Brain microvascular endothelial cell (primary cell): ENCODE measurements at regions not wholly inside any gene's neighbourhood (a gene's known extent, or its start where the extent isn't known, plus 50 kb on each side); places are given as distances from the start of the nearest gene placed in this dataset.

Experiments
- DNase-seq: peaks from one replicate; pipeline ENCODE4 v3.0.0-alpha.2; 2020
- H3K27ac ChIP-seq: fragments of 250-450 bp; sonication (Bioruptor Pico); 2 replicates; pipeline ENCODE4 v1.5.1; 2020; ENCODE audit warnings: mild to moderate bottlenecking, moderate library complexity
- H3K27me3 ChIP-seq: fragments of 250-450 bp; sonication (Bioruptor Pico); replicated peaks from 2 replicates; pipeline ENCODE4 v1.5.1; 2020; ENCODE audit warnings: mild to moderate bottlenecking
- H3K36me3 ChIP-seq: fragments of 250-450 bp; sonication (Bioruptor Pico); replicated peaks from 2 replicates; pipeline ENCODE4 v1.5.1; 2020; ENCODE audit warnings: mild to moderate bottlenecking
- H3K4me3 ChIP-seq: 2 replicates; pipeline ENCODE4 v1.5.1; 2011; ENCODE audit warnings: low read depth, mild to moderate bottlenecking, control low read depth, low read length, moderate library complexity
- CTCF ChIP-seq: IDR thresholded peaks from 2 replicates; pipeline ENCODE4 v1.5.1; 2011; ENCODE audit warnings: low read depth, mild to moderate bottlenecking, moderate library complexity, low read length, control low read depth, inconsistent platforms; ENCODE audit errors: missing control alignments
- in situ Hi-C: cut with HindIII; loops from 2 replicates; pipeline ENCODE4 v1.10.0; 2017; ENCODE audit warnings: low sequenced_read_pairs, low pct_ligation_motif_present

- H3K27me3 ChIP-seq: no peaks in the 10 kb centered on the region
- in situ Hi-C loops: no loop called here
- no peak overlapping the region for H3K4me3 ChIP-seq
- TF ChIP-seq CTCF: no peak
- H3K36me3 ChIP-seq: no peaks in the 10 kb centered on the region
- DNase-seq: no peak
- no peak overlapping the region for H3K27ac ChIP-seq
Observed at GRCh38 chr18:38993342-38993741, 1427.7 kb upstream of the CELF4 start.

- TF ChIP-seq CTCF: no peak
Observed at GRCh38 chr18:38984968-38985367, 1419.4 kb upstream of the CELF4 start.

GRCh38 chr18:38982072-38982471 is 1416.5 kb upstream of the CELF4 start:
- DNase-seq: no peak
- TF ChIP-seq CTCF: no peak
- H3K36me3 ChIP-seq: no peaks in the 10 kb centered on the region
- H3K27ac ChIP-seq: no peak overlapping the region
- no peak overlapping the region for H3K4me3 ChIP-seq
- no peaks in the 10 kb centered on the region for H3K27me3 ChIP-seq
- in situ Hi-C loops: no loop called here

More at GRCh38 chr18:38984968-38985367, 1419.4 kb upstream of the CELF4 start:
- Histone ChIP-seq H3K27me3 (no peaks in the 10 kb centered on the region), H3K4me3 (no peak overlapping the region), H3K27ac (no peak overlapping the region), H3K36me3 (no peaks in the 10 kb centered on the region)
- no peak for DNase-seq
- in situ Hi-C loops: no loop called here

GRCh38 chr18:38981389-38981788 is 1415.8 kb upstream of the CELF4 start:
- H3K36me3 ChIP-seq: no peaks in the 10 kb centered on the region
- no peak for TF ChIP-seq CTCF
- no peak overlapping the region for H3K27ac ChIP-seq
- H3K4me3 ChIP-seq: no peak overlapping the region
- DNase-seq: no peak
- no peaks in the 10 kb centered on the region for H3K27me3 ChIP-seq
- in situ Hi-C loops: no loop called here

- DNase-seq: no peak
- no peak for TF ChIP-seq CTCF
- no peak overlapping the region for H3K27ac ChIP-seq
- no peaks in the 10 kb centered on the region for H3K36me3 ChIP-seq
- in situ Hi-C loops: no loop called here
- H3K4me3 ChIP-seq: no peak overlapping the region
- H3K27me3 ChIP-seq: no peaks in the 10 kb centered on the region
Observed at GRCh38 chr18:38980420-38980819, 1414.8 kb upstream of the CELF4 start.

GRCh38 chr18:38972571-38972970 is 1407.0 kb upstream of the CELF4 start:
- Histone ChIP-seq H3K27ac (no peak overlapping the region), H3K36me3 (no peaks in the 10 kb centered on the region), H3K4me3 (no peak overlapping the region), H3K27me3 (no peaks in the 10 kb centered on the region)
- peak; percentile 47 for DNase-seq
- in situ Hi-C loops: no loop called here
- TF ChIP-seq CTCF: no peak
